ENCODE measurements at regions not wholly inside any gene's neighbourhood (a gene's known extent, or its start where the extent isn't known, plus 50 kb on each side); places are given as distances from the start of the nearest gene placed in this dataset.
A peak's percentile ranks its signal among the peaks of the same experiment; 100 is the strongest.

DNA sequence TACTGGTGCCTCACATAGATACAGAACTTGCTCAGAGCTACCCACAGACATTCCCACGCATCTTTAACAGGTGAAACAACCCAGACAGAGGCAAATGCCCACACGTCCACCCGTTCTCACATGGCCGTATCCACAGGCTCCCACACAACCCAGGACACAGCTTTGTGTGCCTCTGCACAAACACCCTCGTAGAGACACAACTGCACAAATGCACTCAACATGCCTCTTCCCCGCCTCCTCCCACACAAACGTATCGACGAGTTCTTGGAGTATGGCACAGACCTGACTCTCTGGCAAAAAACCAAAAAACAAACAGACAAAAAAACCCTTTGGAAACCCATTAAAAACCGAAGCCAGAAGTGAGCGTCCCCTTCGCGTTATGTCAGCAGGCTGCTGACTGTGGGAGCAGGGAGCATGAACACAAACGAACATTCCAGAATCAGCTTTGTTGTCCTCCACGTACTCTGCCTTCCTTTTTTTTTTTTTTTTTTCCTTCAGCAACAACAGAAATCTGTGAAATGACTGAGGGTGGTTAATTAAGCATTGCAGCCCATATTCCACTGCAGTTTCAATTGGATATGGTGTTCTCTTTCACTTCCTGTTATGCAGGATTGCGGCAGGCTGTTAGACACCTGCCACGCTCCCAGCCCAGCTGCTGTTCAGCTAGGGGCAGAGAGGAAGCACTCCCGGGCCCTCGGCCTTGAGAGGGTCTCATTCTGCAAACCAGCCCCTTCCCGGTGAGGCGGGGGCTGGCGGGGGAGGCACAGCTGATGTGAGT is 313.7 kb downstream of the MAF start:
- no peak overlapping the region for H3K14ac ChIP-seq (ENCODE audit: insufficient read length)
- no peak overlapping the region; the same call in 1 of the 2 replicates for H2BK5ac ChIP-seq (ENCODE audit: low read depth, low read length)
- no peaks in the 10 kb centered on the region for H3K9me3 ChIP-seq (ENCODE audit: insufficient read depth in 2 of 2, low read depth in 1 of 2, low read length in 1 of 2)
- no peaks in the 10 kb centered on the region for H3K36me3 ChIP-seq (ENCODE audit: control insufficient read depth in 2 of 4, insufficient read depth in 4 of 4, low read length in 3 of 4)
- H3K4ac ChIP-seq (replicated peaks; ENCODE audit: insufficient read length, low read depth, low read length) = no peak overlapping the region
- H4K5ac ChIP-seq (ENCODE audit: insufficient read length, low read depth, low read length) = no peak overlapping the region
- no peak overlapping the region for H2BK120ac ChIP-seq (replicated peaks; ENCODE audit: low read depth, low read length)
- H3K18ac ChIP-seq (ENCODE audit: extremely low read depth, low read length) = no peak overlapping the region
- H3K4me3 ChIP-seq (ENCODE audit: extremely low read depth in 1 of 4, insufficient read depth in 2 of 4, low read depth in 3 of 4, low read length in 4 of 4) = no peak overlapping the region
- peaks cover 0 to 7% (median 0%) of the 10 kb centered on the region in 4 experiments; a peak in 1 of 7 replicates for H3K4me1 ChIP-seq (replicated peaks in 1 of 4; ENCODE audit: control insufficient read depth in 3 of 4, insufficient read depth in 4 of 4, low read length in 3 of 4)
- H3K23me2 ChIP-seq (ENCODE audit: low read depth, low read length) = no peaks in the 10 kb centered on the region
- H2BK15ac ChIP-seq (ENCODE audit: low read length) = peak overlapping the region; percentile 83; the same call in 1 of the 2 replicates
- no peak overlapping the region for H3K27ac ChIP-seq (ENCODE audit: low read depth, low read length)
- H4K8ac ChIP-seq (ENCODE audit: extremely low read depth, insufficient read depth, low read length) = no peak overlapping the region
- H3K56ac ChIP-seq (replicated peaks; ENCODE audit: insufficient read length, low read depth, low read length) = no peak overlapping the region
- ChIA-PET CTCF (ENCODE audit: partially characterized antibody) (interaction anchor here (1.0 to 2.2 kb wide), 4 partner anchors 17 to 48 kb away, joined by 3 to 5 read pairs (median 4); no protein-coding TSS in a partner anchor), POLR2A (ENCODE audit: partially characterized antibody) (interaction anchor here (0.8 to 1.4 kb wide), 2 partner anchors 11 to 12 kb away, joined by 3 to 4 read pairs; no protein-coding TSS in a partner anchor)
- 0 out of 7 replicates have a peak, but pooled peaks cover 0 to 4% (median 0%) of the 10 kb centered on the region in 4 experiments for H3K27me3 ChIP-seq (replicated peaks in 1 of 4; ENCODE audit: control insufficient read depth in 3 of 4, extremely low read depth in 1 of 4, insufficient read depth in 3 of 4, low read length in 3 of 4)
- H3K79me1 ChIP-seq (ENCODE audit: low read depth, low read length) = no peaks in the 10 kb centered on the region
- no peak overlapping the region for H4K91ac ChIP-seq (replicated peaks; ENCODE audit: insufficient read length, low read length)
- H3K23ac ChIP-seq (ENCODE audit: insufficient read length) = no peak overlapping the region
- WGBS, 2 experiments (ENCODE audit: extremely low coverage in 1 of 2, insufficient coverage in 1 of 2, insufficient read length in 1 of 2, insufficient replicate concordance in 2 of 2, low coverage in 1 of 2, low lambda C conversion rate in 2 of 2, missing lambda C conversion rate in 1 of 2) = 86% methylated on average over 22 of the region's 22 CpGs; no CpG with 5 or more reads in 1 of the 2 experiments
- DNase-seq (ENCODE audit: low read depth in 1 of 2, low spot score in 2 of 2) = no peak
- peak overlapping the region; percentile 61; the same call in 1 of the 2 replicates for H2AK5ac ChIP-seq (ENCODE audit: low read depth, low read length)
- peak overlapping the region; percentile 78; the same call in 1 of the 2 replicates for H2BK12ac ChIP-seq (ENCODE audit: low read depth, low read length)
- no peaks in the 10 kb centered on the region for H4K20me1 ChIP-seq (replicated peaks in 1 of 2; ENCODE audit: control insufficient read depth in 1 of 2, insufficient read depth in 2 of 2, low read length in 2 of 2)
- H3K79me2 ChIP-seq (ENCODE audit: control insufficient read depth in 1 of 2, insufficient read depth in 2 of 2, low read length in 2 of 2) = no peaks in the 10 kb centered on the region
- no peak overlapping the region for H3K9ac ChIP-seq (replicated peaks in 1 of 4; ENCODE audit: extremely low read depth in 1 of 4, low read depth in 3 of 4, low read length in 3 of 4)
- H2AFZ ChIP-seq (ENCODE audit: low read length) = 0 out of 2 replicates have a peak overlapping the region, but pooled peaks have one; percentile 2
- TF ChIP-seq CREB1 (IDR thresholded peaks at IDR 0.05) (no peak), TBP (IDR thresholded peaks at IDR 0.05; ENCODE audit: low read depth, low read length) (no peak), HDAC6 (IDR thresholded peaks at IDR 0.05; ENCODE audit: low read depth, low read length) (no peak)
- no peak for FAIRE-seq
- H3K4me2 ChIP-seq (ENCODE audit: insufficient read depth in 1 of 2, low read depth in 2 of 2, low read length in 2 of 2) = no peak overlapping the region
- H2BK20ac ChIP-seq (ENCODE audit: low read length) = peak overlapping the region; percentile 82; the same call in 1 of the 2 replicates

Data from H1 (cell line).